Activated CD4-positive, CD25-positive, alpha-beta regulatory T cell treated with anti-CD3 and anti-CD28 coated beads, Interleukin-2, amount 50 U/mL, for 24 hours (primary cell): ENCODE measurements at regions not wholly inside any gene's neighbourhood (a gene's known extent, or its start where the extent isn't known, plus 50 kb on each side); places are given as distances from the start of the nearest gene placed in this dataset.

Experiments
- ATAC-seq, 2 donors: fragments of 150-1000 bp; cut with Tn5 transposase; one replicate each; pipeline ENCODE4 v1.10.0; 2021; ENCODE audit warnings: mild to moderate bottlenecking in 1 of 2, moderate library complexity in 1 of 2

GRCh38 chr12:18207266-18207665, 54.1 kb upstream of the PIK3C2G start:
- ATAC-seq, result no peak

- ATAC-seq, result no peak
These were observed 55.1 kb upstream of the PIK3C2G start for GRCh38 chr12:18206198-18206597.

DNA sequence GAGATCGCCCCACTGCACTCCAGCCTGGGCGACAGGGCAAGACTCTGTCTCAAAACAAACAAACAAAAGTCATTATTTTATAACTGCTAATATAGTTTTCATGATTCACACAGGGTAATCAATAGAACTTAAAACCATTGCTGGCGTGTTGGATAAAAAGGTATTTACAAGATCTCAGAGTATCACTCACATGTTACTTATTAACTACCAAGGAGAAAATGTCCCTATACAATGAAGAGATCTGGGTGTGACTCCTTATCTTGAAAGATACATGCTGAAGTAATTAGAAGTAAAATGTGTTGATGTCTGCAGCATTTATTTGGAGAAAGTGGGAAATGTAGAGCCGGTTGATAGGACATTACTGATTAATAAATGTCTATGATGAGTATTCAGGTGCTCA, 57.3 kb upstream of the PIK3C2G start:
- no peak for ATAC-seq

DNA sequence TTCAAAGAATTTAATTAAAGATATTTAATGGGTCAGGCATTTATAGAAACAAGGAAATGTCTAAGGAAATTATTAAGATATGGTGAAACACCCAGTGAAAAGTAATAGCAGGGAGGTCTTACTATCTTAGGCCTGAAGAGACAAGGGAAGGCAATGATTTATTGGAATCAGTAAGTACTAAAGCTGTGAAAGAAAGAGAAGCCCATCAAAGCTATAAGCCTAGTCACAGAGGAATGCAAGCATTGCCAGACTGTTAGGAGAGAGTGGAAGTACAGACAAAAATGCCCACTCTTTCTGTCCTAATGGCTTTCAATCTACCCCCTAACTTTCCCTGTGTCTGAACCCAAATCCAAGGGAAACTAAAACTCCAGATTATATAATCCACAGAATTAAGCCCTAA, 69.2 kb upstream of the PIK3C2G start:
- no peak for ATAC-seq

- ATAC-seq, result no peak
These were observed 78.2 kb upstream of the PIK3C2G start for GRCh38 chr12:18183141-18183540.

GRCh38 chr12:18171571-18171970, 81.6 kb upstream of the RERGL start:
- ATAC-seq, result no peak

- no peak for ATAC-seq
These were observed 78.0 kb upstream of the RERGL start for GRCh38 chr12:18168016-18168415.

DNA sequence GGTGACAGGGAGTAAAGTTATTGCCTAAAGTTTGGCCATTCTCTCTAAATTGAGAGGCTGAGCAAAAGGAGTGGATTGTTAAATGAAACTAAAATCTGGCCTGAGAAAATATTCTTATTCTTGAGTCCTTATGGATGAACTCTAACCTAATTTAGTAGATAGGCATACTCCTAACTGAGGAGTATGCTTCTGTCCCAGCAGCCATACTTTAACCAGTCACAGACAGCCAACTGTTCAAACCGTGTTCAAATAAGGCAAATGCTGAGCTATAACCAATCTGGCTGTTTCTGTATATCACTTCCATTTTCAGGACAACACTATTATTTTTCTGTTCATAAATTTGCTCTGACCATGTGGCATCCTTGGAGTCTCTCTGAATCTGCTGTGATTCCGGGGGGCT, 75.9 kb upstream of the RERGL start:
- no peak for ATAC-seq

- peak; percentile 87 to 89 for ATAC-seq
These were observed 75.5 kb upstream of the RERGL start for GRCh38 chr12:18165422-18165871.

DNA sequence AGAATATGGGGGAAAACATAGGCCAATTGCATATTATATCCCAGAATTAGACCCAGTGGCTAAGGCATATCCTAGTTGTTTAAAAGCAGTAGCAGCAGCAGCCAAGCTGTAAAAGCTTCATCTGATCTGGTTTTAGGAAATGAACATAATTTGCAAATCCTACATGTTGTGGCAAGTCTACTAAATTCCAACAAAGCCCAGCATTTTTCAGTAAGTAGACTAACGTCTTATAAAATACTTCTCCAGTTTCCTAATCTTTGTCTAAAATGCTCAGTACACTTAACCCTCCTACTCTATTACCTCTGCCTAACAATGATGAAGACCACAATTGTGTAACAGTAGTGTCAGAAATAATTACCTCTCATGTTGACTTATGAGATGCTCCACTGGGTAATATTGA, 70.9 kb upstream of the RERGL start:
- no peak for ATAC-seq

DNA sequence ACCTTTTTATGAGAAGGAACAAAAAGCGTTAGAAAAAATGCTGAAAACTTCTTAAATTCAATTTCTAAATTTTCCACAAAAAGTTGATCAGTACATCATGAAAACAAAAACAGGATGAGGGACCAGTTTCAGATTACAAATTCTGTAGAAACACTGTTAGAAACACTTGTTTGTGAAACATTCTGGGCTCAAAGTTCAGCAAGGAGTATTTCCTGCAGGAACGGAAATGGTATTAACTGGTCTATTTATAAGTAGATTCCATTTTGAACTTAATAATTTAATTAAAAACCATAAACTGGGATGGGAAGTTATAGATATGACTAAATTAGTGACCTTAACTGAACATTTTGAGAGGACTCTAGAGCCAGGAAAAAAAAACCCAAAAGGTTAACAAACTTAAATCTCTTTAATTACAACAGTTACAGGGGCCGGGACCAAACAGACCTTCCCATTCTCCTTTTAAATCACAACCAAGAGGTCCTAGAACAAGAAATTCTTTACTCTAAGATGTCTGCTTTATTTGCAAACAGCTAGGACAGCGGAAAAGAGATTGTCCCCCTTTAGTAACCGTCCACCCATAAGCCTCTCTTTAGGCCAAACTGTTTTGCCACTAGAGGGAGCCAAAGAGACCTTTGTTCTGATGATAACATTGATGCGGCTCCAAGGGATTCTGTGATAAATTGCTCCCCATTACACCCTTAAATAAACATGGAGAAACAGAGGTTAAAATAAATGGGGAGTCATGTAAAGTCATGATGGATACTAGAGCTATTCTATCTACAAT, 69.0 kb upstream of the RERGL start:
- ATAC-seq, result peak in 1 of 2 donors; percentile 51

- no peak for ATAC-seq
These were observed 63.8 kb upstream of the RERGL start for GRCh38 chr12:18153826-18154225.

DNA sequence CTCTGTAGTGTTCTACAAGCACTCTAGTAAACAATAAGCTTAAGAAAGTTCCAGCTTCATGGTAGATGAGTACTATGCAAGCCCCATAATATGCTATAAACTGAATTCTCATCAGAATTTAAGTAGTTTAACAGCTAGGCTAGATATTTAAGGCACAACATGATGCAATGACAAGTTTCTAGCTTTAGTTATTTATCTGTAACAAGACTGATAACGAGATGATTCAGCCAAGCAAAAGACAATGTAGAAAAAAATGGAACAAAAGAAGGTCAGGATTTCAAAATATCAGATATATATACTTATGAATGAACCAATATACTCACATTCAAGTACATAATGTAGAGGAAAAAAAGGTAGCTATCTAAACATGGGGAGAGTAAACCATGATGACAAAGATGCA, 61.0 kb upstream of the RERGL start:
- ATAC-seq, result no peak

DNA sequence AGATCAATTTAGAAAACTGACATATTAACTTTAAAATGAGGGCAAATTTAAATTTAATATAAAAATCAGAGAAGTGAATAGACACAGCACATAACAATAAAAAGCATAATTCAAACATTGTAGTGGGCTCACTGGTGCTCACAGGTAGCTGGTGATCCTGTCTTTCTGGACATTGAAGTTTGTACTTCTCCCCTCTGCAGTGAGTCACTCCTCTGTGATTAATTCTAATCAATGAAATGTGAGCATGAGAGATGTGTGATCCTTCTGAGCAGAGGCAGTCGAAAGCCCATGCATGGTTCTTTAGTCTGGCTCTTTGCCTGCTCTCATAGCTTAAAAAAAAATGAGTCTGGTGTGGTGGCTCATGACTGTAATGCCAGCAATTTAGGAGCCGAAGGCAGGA, 59.0 kb upstream of the RERGL start:
- no peak for ATAC-seq

GRCh38 chr12:18146363-18146762, 56.4 kb upstream of the RERGL start:
- ATAC-seq, result no peak

GRCh38 chr12:18145924-18146323, 55.9 kb upstream of the RERGL start:
- no peak for ATAC-seq

- ATAC-seq, result no peak
These were observed 51.3 kb upstream of the RERGL start for GRCh38 chr12:18141048-18141982.

DNA sequence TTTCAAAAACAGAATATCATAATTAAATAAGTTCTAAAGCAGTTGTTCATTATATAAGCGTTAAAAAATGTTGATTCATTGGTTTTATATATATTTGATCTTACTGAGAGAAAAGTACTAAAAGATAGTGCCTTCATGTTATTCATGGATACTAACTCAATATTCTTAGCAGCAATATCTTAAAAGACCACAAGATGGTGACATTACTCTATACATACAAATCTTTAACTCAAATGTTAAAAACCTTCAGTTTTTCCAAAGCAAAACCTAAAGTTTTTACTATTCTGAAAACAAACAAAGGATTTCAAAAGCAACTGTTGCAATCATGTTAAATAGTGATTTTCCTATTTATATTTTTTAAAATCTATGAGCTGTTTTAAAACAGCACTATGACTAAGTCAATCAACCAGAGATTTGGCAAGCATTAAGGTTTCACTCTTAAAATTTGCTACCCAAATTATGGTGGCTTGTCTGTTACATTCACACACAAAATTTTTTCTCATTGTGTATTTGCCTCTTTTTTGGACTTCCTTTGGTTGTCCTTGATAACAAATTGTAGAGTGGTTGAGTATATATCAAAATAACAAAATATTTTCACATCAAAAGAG, 50.1 kb upstream of the RERGL start:
- ATAC-seq, result no peak
